MM.1S (cell line): ENCODE measurements at regions not wholly inside any gene's neighbourhood (a gene's known extent, or its start where the extent isn't known, plus 50 kb on each side); places are given as distances from the start of the nearest gene placed in this dataset.

Experiments used
- DNase-seq: peaks from one replicate; pipeline ENCODE4 v3.0.0-alpha.2; 2015
- H2AFZ ChIP-seq: fragments of 300-600 bp; sonication (generic); 2 replicates; pipeline ENCODE4 v1.6.0; 2016; ENCODE audit warnings: antibody characterized with exemption, low read length
- H3F3A ChIP-seq: fragments of 300-600 bp; sonication (generic); 2 replicates; pipeline ENCODE4 v1.6.1; 2016; ENCODE audit warnings: mild to moderate bottlenecking, antibody characterized with exemption, low read length, moderate library complexity, mixed read lengths; ENCODE audit not compliant: insufficient read depth
- H3K27ac ChIP-seq: fragments of 300-600 bp; sonication (generic); 2 replicates; pipeline ENCODE4 v1.5.1; 2016; ENCODE audit warnings: mild to moderate bottlenecking, low read length
- H3K27me3 ChIP-seq: fragments of 300-600 bp; sonication (generic); replicated peaks from 2 replicates; pipeline ENCODE4 v1.6.0; 2016; ENCODE audit warnings: low read length; ENCODE audit not compliant: insufficient read depth
- H3K36me3 ChIP-seq: fragments of 300-600 bp; sonication (generic); replicated peaks from 2 replicates; pipeline ENCODE4 v1.6.1; 2016; ENCODE audit warnings: mild to moderate bottlenecking, low read length, mixed read lengths; ENCODE audit not compliant: insufficient read depth
- H3K4me1 ChIP-seq: fragments of 300-600 bp; sonication (generic); 2 replicates; pipeline ENCODE4 v1.6.1; 2016; ENCODE audit warnings: low read length, mixed read lengths
- H3K4me2 ChIP-seq: fragments of 300-600 bp; sonication (generic); 2 replicates; pipeline ENCODE4 v1.6.0; 2016; ENCODE audit warnings: low read depth, low read length
- H3K4me3 ChIP-seq: fragments of 300-600 bp; sonication (generic); 2 replicates; pipeline ENCODE4 v1.5.1; 2016; ENCODE audit warnings: low read length, mixed read lengths
- H3K79me2 ChIP-seq: fragments of 300-600 bp; sonication (generic); 2 replicates; pipeline ENCODE4 v1.6.1; 2016; ENCODE audit warnings: mixed run types, low read length, mixed read lengths
- H3K9ac ChIP-seq: fragments of 300-600 bp; sonication (generic); 2 replicates; pipeline ENCODE4 v1.6.1; 2016; ENCODE audit warnings: low read length, mixed read lengths
- H3K9me2 ChIP-seq: fragments of 300-600 bp; sonication (generic); replicated peaks from 2 replicates; pipeline ENCODE4 v1.6.1; 2016; ENCODE audit warnings: mild to moderate bottlenecking, low read length, mixed read lengths; ENCODE audit not compliant: insufficient read depth
- H3K9me3 ChIP-seq: fragments of 300-600 bp; sonication (generic); replicated peaks from 2 replicates; pipeline ENCODE4 v1.6.1; 2016; ENCODE audit warnings: mild to moderate bottlenecking, low read length, mixed read lengths; ENCODE audit not compliant: insufficient read depth
- H4K20me1 ChIP-seq: fragments of 300-600 bp; sonication (generic); 2 replicates; pipeline ENCODE4 v1.6.1; 2016; ENCODE audit warnings: mild to moderate bottlenecking, low read length, moderate library complexity, mixed read lengths; ENCODE audit not compliant: insufficient read depth
- CTCF ChIP-seq: fragments of 300-600 bp; sonication (generic); IDR thresholded peaks from 2 replicates; pipeline ENCODE4 v1.5.1; 2016; ENCODE audit warnings: antibody characterized with exemption, low read length, mixed read lengths
- EZH2 ChIP-seq: fragments of 300-600 bp; sonication (generic); optimal IDR thresholded peaks from 2 replicates; pipeline ENCODE3; 2017; ENCODE audit warnings: low read depth, mild to moderate bottlenecking, antibody characterized with exemption, low read length, mixed read lengths
- EZH2phosphoT487 ChIP-seq: fragments of 300-600 bp; sonication (generic); IDR thresholded peaks from 2 replicates; pipeline ENCODE4 v1.6.1; 2018; ENCODE audit warnings: antibody characterized with exemption, low read length

- H3K4me1 ChIP-seq = no peaks in the 10 kb centered on the region
- no peaks in the 10 kb centered on the region for H3K9me3 ChIP-seq
- no peaks in the 10 kb centered on the region for H3K79me2 ChIP-seq
- H3K36me3 ChIP-seq = no peaks in the 10 kb centered on the region
- no peak for DNase-seq
- H3K9ac ChIP-seq = no peak overlapping the region
- no peak overlapping the region for H2AFZ ChIP-seq
- no peaks in the 10 kb centered on the region for H3K9me2 ChIP-seq
- no peaks in the 10 kb centered on the region for H3K27me3 ChIP-seq
- H3K4me3 ChIP-seq = no peak overlapping the region
- TF ChIP-seq EZH2 (no peak), EZH2phosphoT487 (no peak), CTCF (no peak)
- H3K27ac ChIP-seq = no peak overlapping the region
- no peaks in the 10 kb centered on the region for H4K20me1 ChIP-seq
- no peak overlapping the region for H3K4me2 ChIP-seq
- no peaks in the 10 kb centered on the region for H3F3A ChIP-seq
Measured at GRCh38 chr16:55057866-55058265, 127.2 kb downstream of the IRX5 start.

- Histone ChIP-seq H4K20me1 (no peaks in the 10 kb centered on the region), H3K79me2 (no peaks in the 10 kb centered on the region), H3K27me3 (no peaks in the 10 kb centered on the region), H3K27ac (no peak overlapping the region), H3K9me2 (no peaks in the 10 kb centered on the region), H3K36me3 (no peaks in the 10 kb centered on the region), H3K4me2 (no peak overlapping the region), H3K4me3 (no peak overlapping the region), H3K4me1 (no peaks in the 10 kb centered on the region), H3K9me3 (no peaks in the 10 kb centered on the region), H2AFZ (no peak overlapping the region), H3K9ac (no peak overlapping the region), H3F3A (no peaks in the 10 kb centered on the region)
- TF ChIP-seq EZH2 (no peak), CTCF (no peak)
- no peak for DNase-seq
Measured at GRCh38 chr16:55058576-55058975, 127.9 kb downstream of the IRX5 start.

- no peak overlapping the region for H3K27ac ChIP-seq
- no peaks in the 10 kb centered on the region for H3K9me2 ChIP-seq
- H3F3A ChIP-seq = no peaks in the 10 kb centered on the region
- H2AFZ ChIP-seq = no peak overlapping the region
- no peaks in the 10 kb centered on the region for H3K4me1 ChIP-seq
- no peak overlapping the region for H3K4me3 ChIP-seq
- no peaks in the 10 kb centered on the region for H3K79me2 ChIP-seq
- no peak overlapping the region for H3K9ac ChIP-seq
- no peaks in the 10 kb centered on the region for H3K27me3 ChIP-seq
- no peaks in the 10 kb centered on the region for H3K9me3 ChIP-seq
- no peaks in the 10 kb centered on the region for H4K20me1 ChIP-seq
- no peaks in the 10 kb centered on the region for H3K36me3 ChIP-seq
- TF ChIP-seq CTCF = no peak
- TF ChIP-seq EZH2phosphoT487 = no peak
- TF ChIP-seq EZH2 = no peak
- no peak overlapping the region for H3K4me2 ChIP-seq
- DNase-seq = no peak
Measured at GRCh38 chr16:55059146-55059545, 128.5 kb downstream of the IRX5 start.
